ENCODE measurements at regions not wholly inside any gene's neighbourhood (a gene's known extent, or its start where the extent isn't known, plus 50 kb on each side); places are given as distances from the start of the nearest gene placed in this dataset.
"Not testable (repeated sequence)": the region's sequence is repeated elsewhere in the genome, so short reads cannot be mapped to it uniquely, and the experiment has no call there.

DNA sequence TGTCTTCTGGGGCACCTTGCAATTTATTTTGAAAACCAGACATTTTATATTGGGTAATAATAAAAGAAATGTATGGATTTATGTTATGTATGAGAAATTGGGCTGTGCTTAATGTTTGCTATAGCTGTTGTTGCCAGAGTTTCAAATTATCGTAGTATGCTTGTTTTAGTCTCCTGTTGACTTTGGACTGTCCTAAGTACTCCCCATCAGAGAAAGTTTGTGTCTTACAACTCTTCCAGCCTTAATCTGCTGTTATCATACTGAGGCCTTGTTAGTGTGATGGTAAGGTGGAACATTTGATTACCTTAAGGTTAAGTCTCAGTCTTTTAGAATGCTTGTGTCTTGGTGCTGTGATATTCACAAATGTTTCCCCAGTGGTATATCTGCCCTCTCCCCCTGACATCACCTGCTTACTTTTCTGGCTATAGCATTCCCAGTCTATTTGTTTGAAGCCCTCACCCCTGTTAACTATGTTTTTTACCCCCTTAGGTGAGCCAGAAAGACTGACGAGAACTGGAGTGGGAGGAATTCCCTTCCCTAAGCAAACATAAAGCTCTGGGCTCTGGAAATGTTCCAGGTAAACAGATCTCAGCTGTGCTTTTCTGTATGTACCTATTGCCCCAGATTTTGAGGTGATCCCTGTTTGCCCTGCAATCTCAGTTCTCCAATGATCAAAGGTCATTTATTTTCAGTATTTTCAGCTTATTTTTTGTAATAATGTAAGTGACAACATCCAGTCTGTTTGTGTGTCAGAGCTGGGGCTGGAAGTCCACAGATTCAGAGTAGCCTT lies 581.1 kb upstream of the CITED2 start:
- Histone ChIP-seq H3K79me2 (ENCODE audit: insufficient read depth, low read length) (no peaks in the 10 kb centered on the region), H3K4me3 (ENCODE audit: insufficient read depth, low read length) (no peak overlapping the region), H3K27me3 (ENCODE audit: insufficient read depth, low read length) (no peaks in the 10 kb centered on the region), H2AFZ (ENCODE audit: low read length) (peak overlapping the region; percentile 37), H4K20me1 (ENCODE audit: insufficient read depth, low read length) (no peaks in the 10 kb centered on the region), H3K36me3 (ENCODE audit: insufficient read depth, low read length) (no peaks in the 10 kb centered on the region), H3K9me3 (ENCODE audit: low read depth, low read length) (no peaks in the 10 kb centered on the region), H3K4me1 (ENCODE audit: insufficient read depth, low read length) (no peaks in the 10 kb centered on the region), H3K27ac (ENCODE audit: low read depth, low read length) (no peak overlapping the region), H3K4me2 (ENCODE audit: insufficient read depth, low read length) (no peak overlapping the region)
- TF ChIP-seq, protein P1, sequence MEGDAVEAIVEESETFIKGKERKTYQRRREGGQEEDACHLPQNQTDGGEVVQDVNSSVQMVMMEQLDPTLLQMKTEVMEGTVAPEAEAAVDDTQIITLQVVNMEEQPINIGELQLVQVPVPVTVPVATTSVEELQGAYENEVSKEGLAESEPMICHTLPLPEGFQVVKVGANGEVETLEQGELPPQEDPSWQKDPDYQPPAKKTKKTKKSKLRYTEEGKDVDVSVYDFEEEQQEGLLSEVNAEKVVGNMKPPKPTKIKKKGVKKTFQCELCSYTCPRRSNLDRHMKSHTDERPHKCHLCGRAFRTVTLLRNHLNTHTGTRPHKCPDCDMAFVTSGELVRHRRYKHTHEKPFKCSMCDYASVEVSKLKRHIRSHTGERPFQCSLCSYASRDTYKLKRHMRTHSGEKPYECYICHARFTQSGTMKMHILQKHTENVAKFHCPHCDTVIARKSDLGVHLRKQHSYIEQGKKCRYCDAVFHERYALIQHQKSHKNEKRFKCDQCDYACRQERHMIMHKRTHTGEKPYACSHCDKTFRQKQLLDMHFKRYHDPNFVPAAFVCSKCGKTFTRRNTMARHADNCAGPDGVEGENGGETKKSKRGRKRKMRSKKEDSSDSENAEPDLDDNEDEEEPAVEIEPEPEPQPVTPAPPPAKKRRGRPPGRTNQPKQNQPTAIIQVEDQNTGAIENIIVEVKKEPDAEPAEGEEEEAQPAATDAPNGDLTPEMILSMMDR (IDR thresholded peaks at IDR 0.05; ENCODE audit: extremely low read depth, low read depth, low read length): no peak
- no peak for DNase-seq (ENCODE audit: insufficient read length, low spot score, missing footprints)

DNA sequence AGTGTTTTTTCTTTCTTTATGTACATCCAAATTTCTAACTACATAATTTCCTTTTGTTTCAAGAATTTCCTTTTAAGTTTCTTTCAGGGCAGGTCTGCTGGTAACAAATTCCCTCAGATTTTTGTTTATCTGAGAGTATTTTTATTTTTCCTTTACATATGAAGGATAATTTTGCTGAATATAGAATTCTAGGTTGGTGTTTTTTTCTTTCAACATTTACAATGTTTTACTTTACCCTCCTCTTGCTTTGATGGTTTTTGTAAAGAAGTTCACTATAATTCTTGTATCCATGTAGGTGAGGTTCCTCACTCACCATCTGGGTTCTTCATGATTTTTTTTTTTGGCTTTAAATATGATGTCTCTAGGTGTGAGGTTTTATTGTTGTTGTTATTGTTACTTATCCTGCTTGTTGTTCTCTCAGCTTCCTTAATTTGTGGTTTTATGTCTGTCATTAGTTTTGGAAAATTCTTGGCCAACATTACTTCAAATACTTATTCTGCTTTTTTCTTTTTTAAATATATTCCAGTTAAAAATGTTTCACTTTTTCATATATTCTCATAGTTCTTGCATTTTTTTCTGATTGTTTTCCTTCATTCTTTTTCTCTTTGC lies 580.1 kb upstream of the CITED2 start:
- no peak for DNase-seq (ENCODE audit: insufficient read length, low spot score, missing footprints)
- Histone ChIP-seq H3K4me1 (ENCODE audit: insufficient read depth, low read length) (no peaks in the 10 kb centered on the region), H3K4me2 (ENCODE audit: insufficient read depth, low read length) (no peak overlapping the region), H2AFZ (ENCODE audit: low read length) (no peak overlapping the region), H3K4me3 (ENCODE audit: insufficient read depth, low read length) (no peak overlapping the region), H4K20me1 (ENCODE audit: insufficient read depth, low read length) (no peaks in the 10 kb centered on the region), H3K27me3 (ENCODE audit: insufficient read depth, low read length) (no peaks in the 10 kb centered on the region), H3K9me3 (ENCODE audit: low read depth, low read length) (no peaks in the 10 kb centered on the region), H3K27ac (ENCODE audit: low read depth, low read length) (no peak overlapping the region), H3K36me3 (ENCODE audit: insufficient read depth, low read length) (no peaks in the 10 kb centered on the region), H3K79me2 (ENCODE audit: insufficient read depth, low read length) (no peaks in the 10 kb centered on the region)
- TF ChIP-seq, protein P1 (IDR thresholded peaks at IDR 0.05; ENCODE audit: extremely low read depth, low read depth, low read length): no peak

DNA sequence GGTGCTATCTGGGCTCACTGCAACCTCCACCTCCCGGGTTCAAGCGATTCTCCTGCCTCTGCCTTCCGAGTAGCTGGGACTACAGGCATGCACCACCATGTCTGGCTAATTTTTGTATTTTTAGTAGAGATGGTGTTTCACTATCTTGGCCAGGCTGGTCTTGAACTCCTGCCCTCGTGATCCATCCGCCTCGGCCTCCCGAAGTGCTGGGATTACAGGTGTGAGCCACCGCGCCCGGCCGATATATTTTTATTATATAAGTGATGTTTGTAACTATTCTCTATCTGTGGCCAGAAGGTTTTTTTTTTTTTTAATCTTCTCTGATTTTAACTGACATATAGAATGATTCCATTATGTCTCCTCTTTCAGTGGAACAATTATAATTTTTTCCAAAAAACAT lies 579.3 kb upstream of the CITED2 start:
- H2AFZ ChIP-seq (ENCODE audit: low read length); H3K36me3 ChIP-seq (ENCODE audit: insufficient read depth, low read length); H3K4me3 ChIP-seq (ENCODE audit: insufficient read depth, low read length); DNase-seq (ENCODE audit: insufficient read length, low spot score, missing footprints); H3K9me3 ChIP-seq (ENCODE audit: low read depth, low read length); H3K79me2 ChIP-seq (ENCODE audit: insufficient read depth, low read length); H3K27ac ChIP-seq (ENCODE audit: low read depth, low read length); H3K4me1 ChIP-seq (ENCODE audit: insufficient read depth, low read length); H3K27me3 ChIP-seq (ENCODE audit: insufficient read depth, low read length); H3K4me2 ChIP-seq (ENCODE audit: insufficient read depth, low read length); H4K20me1 ChIP-seq (ENCODE audit: insufficient read depth, low read length): not testable (repeated sequence)

DNA sequence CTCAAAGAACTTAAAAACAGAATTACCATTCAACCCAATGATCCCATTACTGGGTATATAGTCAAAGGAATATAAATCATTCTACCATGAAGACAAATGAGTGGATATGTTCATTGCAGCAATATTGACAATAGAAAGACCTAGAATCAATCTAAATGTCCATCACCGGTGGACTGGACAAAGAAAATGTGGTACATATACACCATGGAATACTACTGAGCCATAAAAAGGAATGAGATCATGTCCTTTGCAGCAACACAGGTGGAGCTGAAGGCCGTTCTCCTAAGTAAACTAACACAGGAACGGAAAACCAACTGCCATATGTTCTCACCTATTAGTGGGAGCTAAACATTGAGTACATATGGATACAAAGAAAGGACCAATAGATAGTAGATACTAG lies 576.7 kb upstream of the CITED2 start:
- Histone ChIP-seq H3K27me3 (ENCODE audit: insufficient read depth, low read length) (no peaks in the 10 kb centered on the region), H3K36me3 (ENCODE audit: insufficient read depth, low read length) (no peaks in the 10 kb centered on the region), H2AFZ (ENCODE audit: low read length) (no peak overlapping the region), H4K20me1 (ENCODE audit: insufficient read depth, low read length) (no peaks in the 10 kb centered on the region), H3K4me3 (ENCODE audit: insufficient read depth, low read length) (no peak overlapping the region), H3K9me3 (ENCODE audit: low read depth, low read length) (no peaks in the 10 kb centered on the region), H3K4me2 (ENCODE audit: insufficient read depth, low read length) (no peak overlapping the region), H3K4me1 (ENCODE audit: insufficient read depth, low read length) (no peaks in the 10 kb centered on the region), H3K79me2 (ENCODE audit: insufficient read depth, low read length) (no peaks in the 10 kb centered on the region), H3K27ac (ENCODE audit: low read depth, low read length) (no peak overlapping the region)
- TF ChIP-seq, protein P1 (IDR thresholded peaks at IDR 0.05; ENCODE audit: extremely low read depth, low read depth, low read length): no peak
- DNase-seq (ENCODE audit: insufficient read length, low spot score, missing footprints): no peak
